HG02885 (cell line): ENCODE measurements at regions not wholly inside any gene's neighbourhood (a gene's known extent, or its start where the extent isn't known, plus 50 kb on each side); places are given as distances from the start of the nearest gene placed in this dataset.

Experiments
- ATAC-seq: cut with Tn5 transposase; IDR thresholded peaks from one replicate; pipeline ENCODE4 v1.9.1; 2021; ENCODE audit warnings: mild to moderate bottlenecking; ENCODE audit not compliant: unreplicated experiment, poor library complexity

DNA sequence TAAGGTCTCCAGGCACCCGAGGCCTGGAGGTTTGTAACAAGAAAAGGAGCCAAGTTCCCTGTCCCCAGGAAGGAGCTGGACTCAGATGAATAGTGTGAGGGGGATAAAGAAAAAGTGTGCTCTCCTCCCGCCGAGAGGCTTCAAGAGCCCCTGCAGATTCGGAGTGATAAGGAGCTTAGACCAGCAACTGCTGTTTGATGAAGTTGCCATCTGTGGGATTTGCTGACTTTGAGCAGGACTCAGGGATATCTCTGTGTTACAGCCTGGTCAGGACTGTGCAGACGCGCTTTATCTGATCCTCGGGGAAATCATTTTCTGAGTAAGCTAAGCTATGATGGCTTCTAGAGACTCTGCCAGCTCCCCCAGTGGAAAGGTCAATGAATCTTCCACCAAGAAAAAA, 1017.0 kb downstream of the TBC1D22A start:
- ATAC-seq, result no peak

DNA sequence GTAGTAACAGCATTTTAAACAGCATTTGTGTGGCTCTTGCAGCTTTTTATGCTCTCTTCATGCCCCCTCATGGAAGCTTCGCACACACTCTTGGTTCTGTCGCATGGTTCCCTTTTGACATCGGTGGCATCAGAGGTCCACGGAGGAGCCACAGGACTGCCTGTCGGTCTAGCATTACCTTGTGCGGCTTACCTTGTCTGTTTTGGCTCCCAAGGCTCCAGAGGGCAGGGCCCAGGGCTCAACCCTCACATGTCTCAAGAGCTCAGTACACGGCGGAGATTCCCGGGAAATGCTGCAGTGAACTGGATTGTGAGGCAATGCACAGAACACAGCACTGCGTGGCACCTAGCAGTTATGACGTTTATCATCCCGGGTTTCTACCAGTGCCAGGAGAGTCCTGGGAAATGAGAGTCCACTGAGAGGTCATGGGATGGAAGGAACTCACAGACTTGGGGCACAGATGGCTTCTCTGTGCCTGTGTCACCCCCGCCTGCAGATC, 1015.8 kb downstream of the TBC1D22A start:
- no peak for ATAC-seq

DNA sequence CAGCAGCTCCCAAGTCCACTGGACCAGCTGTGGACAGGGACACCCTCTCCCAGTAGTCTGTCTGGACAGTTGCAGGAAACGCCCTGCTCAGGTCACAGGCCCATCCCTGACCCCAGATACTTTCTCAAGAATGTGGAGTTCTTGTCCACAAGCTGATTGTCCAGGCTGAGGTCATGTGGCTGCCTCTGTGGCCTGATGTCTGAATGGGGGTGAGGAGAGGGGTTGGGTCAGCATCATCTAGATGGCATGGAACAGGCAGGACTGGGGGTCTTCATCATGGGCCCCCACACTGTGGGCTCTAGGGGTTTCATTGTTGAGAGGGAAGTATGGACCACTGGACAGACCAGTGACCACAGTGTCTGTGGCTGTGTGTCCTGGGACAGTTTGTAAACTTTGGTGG, 1015.0 kb downstream of the TBC1D22A start:
- ATAC-seq, result no peak

DNA sequence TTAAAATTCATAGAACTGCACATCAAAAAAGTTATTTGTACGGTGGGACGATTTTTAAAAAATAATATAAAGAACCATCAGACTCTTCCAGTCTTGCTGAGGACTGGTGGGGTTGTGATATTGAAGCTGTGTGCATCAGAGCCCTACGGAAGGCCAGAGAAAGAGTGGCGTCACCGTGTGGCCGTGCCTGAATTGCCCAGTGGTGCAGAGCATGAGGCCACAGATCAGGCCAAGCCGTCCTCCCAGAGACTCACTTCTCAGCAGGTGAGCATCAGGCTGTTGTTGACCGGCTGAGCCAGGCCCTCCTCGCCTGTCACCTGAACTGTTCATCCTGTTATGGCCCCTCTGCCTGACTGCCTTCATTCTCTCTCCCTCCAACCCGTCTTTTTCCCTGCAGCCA, 1013.9 kb downstream of the TBC1D22A start:
- no peak for ATAC-seq

DNA sequence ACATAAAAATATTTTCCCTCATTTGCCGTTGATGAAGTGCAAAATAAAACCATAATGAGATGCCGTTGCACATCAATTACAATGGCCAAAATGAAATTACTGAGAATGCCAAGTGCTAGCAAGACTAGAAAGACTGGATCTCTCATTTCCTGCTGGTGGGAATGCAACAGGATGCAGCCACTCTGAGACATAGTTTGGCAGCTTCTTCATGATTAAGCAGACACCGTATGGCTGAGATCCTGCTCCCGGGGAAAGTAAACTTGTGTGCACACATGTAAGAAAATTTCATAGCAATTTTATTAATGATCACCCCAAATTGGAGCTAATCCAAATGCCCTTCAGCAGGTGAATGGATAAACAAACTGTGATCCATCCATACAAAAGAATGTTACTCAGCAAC, 1013.2 kb downstream of the TBC1D22A start:
- no peak for ATAC-seq

DNA sequence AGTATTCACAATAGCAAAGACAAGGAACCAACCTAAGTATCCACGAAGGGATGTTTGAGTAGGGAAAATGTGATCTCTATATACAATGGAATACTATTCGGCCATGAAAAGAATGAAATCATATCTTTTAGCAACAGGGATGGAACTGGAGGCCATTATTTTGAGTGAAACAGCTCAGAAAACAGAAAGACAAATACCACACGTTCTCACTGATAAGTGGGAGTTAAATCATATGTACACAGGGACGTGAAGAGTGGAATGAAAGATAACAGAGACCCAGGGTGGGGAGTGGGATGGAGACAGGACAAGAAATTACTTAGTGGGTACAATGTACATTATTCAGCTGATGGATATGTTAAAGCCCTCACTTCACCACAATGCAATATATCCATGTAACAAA, 1012.7 kb downstream of the TBC1D22A start:
- ATAC-seq, result no peak

DNA sequence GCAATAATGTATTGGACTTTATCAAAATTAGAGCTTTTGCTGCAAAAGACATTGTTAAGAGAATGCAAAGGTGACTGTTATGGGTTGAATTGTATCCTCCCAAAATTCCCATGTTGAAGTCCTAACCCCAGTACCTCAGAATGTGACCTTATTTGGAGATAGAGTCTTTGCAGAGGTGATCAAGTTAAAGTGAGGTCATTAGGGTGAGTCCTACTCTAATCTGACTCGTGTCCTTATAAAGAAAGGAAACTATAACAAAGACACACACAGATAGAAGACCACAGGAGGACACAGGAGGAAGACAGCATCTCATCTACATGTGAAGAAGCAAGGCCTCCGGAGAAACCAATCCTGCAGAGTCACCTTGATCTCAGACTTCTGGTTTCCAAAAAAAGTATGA, 1011.2 kb downstream of the TBC1D22A start:
- ATAC-seq, result no peak

DNA sequence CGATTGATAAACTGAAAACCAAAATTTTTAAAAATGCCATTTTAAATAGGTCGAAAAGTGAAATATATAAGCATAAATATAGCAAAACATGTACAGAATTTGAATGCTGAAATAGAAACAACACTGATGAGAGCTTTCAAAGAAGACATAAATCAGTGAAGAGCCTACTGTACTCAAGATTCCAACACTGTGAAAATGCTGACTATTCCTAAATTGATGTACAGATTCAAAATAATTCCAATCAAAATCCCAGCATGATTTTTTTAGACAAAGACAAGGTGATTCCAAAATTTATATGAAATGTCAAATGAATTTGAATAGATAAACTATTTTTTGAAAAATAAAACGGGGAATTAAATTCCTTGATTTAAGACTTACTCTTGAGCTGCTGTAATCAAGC, 1010.4 kb downstream of the TBC1D22A start:
- no peak for ATAC-seq

DNA sequence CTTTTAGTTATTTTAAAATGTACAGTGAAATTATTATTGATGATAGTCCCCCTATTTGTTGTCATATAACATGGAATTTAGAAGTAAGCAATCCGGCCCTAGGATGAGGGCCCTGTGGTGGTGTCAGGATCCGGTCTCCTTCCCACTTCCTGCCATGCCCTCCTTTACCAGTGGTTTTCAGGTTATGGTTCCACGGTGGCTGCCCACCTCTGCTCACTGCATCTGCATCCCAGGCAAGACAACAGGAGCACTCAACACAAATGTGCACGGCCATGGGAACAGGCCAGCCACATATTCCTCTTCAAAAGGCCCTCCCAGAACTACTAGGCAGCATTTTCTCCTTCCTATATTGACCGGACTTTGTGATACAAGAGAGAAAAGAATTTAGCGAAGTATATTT, 1007.2 kb downstream of the TBC1D22A start:
- ATAC-seq, result no peak

DNA sequence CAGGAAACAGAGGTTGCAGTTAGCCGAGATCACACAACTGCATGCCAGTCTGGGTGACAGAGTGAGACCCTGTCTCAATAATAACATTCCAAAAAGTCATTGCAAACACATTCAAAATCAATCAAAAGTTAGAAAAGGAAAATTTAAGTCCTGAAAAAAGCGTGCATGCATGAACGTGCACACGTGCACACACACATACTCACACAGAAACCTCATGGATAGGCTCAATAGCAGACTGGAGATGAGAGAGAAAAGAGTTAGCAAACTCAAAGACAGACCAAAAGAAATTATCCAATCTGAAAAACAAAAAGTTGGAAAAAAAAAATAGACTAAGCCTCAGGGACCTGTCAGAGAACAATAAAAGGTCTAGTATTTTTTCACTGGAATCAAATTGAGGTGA, 1005.6 kb downstream of the TBC1D22A start:
- ATAC-seq, result no peak

DNA sequence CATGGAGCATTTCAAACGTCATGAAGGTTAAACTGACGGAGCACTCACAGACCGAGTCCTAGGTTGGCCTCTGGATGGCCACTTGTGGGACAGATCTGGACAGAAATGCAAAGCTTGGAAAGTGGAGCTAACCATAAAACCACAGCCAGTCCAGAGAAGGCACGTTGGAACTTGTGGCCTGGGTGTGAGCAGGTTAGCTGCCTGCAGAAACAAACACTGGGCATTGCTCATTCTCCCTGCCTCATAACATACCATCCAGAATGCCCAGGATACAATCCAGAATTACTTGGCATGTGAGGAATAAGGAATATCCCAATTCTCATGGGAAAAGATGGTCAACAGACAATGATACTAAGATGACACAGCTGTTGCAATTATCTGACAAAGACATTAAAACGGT, 1005.0 kb downstream of the TBC1D22A start:
- ATAC-seq, result no peak

DNA sequence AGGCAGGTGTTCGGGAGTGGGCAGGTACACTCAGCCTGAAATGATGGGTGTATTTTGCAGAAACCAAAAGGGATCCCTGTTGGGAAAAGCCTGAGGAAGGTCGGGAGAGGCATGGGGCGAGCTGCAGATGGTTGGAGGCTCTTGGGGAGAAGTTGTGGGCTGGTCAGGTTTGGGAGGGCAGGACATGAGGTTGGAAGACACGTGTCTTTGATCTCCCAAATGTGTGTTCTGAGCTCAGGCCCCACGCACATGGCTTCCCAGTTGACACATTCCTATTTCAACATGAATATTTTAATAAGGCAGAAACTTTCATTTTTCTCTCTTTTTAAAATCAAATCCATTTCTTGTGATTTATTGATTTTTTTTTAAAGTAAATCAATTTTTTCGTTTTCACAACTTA, 1003.3 kb downstream of the TBC1D22A start:
- no peak for ATAC-seq

DNA sequence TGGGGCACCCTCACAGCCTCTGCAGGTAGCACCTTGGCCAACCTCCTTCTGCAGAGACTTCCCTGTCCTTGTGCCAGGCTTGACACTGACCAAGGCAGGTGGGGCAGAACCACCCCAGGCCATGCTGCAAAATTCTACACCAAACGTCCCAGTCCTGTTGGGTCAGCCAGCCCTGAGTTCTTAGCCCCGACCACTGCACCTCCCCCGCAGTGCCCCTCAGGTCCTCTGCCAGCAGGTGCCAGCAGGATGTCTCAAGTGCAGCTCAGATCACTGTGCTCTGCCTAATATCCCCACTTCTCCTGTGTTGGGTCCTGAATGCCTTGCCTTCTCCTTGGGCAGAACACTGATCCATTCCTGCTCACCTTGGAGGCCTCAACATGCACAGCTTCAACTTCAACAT, 999.7 kb downstream of the TBC1D22A start:
- no peak for ATAC-seq

DNA sequence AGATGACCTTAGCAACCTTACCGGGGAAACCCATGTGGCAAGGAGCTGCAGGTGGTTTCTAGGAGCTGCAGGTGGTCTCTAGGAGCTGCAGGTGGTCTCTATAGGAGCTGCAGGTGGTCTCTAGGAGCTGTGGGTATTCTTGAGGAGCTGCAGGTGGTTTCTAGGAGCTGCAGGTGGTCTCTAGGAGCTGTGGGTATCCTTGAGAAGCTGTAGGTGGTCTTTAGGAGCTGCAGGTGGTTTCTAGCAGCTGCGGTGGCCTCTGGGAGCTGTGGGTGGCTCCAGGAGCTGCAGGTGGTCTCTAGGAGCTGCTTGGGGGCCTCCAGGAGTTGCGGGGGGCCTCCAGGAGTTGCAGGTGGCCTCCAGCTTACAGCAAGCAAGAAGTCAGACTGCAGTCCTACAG, 997.5 kb downstream of the TBC1D22A start:
- ATAC-seq, result no peak

DNA sequence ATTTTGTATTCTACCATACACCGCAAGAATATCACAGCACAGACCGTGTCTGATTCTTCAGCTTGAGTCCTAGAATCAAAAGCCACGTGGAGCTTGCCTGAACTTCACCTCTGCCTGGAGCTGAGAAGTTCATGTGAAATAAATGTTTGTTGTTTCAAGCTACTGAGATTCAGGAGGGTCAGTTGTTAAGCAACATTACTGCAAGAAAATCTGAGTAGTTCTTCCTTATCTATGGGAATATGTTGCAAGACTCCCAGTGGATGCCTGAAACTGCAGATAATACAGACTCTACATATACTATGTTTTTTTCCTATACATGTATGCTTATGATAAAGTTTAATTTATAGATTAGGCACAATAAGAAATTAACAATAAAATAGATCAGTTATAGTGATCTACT, 995.3 kb downstream of the TBC1D22A start:
- ATAC-seq, result no peak

DNA sequence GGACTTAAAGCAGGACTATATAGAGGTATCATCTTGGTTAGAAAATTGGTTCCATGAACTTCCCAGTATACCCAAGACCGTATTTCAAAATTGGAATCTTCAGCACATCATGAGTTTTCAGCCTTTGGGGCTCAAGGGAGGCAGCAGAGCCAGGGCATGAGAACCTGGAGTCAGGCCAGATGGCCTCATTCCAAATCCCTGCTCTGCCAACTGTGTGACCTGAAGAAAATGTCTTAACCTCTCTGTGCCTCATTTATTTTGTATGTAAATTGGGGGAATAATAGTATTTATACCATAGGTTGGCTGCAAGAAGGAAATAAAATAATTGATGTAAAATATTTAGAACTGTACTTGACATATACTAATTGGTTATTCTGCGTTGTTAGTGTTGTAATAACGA, 987.6 kb downstream of the TBC1D22A start:
- ATAC-seq, result no peak

DNA sequence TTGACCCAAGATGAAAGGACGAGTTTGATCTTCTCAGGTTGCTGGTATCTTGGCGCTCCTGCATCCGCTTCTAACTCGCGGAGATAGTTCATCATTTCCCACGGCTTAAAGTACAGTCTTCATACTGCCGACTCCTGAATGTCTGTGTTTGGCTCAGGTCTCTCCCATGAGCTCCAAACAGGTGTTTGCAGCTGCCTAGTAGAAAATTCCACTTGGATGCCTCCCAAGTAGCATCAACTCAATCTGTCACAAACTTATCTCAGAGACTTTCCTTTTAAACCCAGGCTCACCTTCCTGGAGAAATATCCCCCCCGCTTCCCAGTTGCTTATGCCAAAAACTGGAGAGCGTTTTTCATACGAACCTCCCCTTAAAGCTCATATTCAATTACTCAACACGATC, 986.5 kb downstream of the TBC1D22A start:
- no peak for ATAC-seq

DNA sequence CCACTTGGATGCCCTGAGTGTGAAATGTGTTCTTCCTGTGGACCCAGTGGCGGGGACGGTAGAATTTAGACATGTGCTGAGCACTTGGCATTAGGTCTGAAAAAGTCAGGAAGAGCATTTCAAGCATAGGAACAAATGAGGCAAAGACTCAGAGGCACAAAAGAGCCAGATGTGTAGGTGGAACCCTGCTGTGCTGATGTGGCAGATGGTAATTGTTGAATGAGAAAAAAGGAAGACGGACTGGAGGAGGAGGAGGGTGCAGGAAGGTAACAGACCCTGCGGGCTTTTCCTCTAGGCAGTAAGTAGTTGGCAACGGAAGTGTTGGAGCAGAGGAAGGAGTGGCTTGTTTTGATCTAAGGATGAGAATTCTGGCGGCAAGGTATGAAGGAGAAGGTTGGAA, 985.8 kb downstream of the TBC1D22A start:
- no peak for ATAC-seq

DNA sequence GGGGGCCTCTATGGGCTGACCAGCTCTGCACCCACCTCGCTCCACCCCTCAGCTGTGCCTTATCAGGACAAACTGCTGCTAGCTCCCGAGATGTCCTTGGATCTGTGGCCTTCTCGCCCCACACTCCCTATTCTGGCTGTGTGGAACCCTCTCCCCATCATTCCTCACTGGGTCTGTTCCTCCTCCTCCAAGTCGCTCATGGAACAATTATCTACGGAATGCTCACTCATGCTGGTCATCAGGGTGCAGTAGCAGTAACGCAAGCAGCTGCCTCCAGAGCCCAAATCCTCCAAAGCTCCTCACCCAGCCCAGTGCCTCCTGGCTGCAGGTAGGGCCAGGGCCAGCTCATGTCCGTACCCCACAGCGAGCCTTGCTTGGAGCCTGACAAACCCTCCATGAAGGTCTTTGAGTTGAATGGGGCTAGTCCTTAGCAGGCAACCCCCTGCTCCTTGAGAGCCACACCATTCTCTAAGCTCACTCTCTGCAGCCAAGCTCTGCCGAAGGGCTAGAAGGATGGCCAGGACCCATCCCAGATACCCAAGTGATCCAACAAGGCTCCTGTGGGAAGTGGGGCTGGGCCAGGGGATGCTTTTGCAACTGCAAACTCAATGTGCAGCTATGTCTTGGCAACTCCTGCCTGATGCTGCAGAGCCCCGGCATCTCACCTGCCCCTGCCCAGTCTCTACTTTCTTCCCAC, 977.8 kb downstream of the TBC1D22A start:
- ATAC-seq, result no peak

DNA sequence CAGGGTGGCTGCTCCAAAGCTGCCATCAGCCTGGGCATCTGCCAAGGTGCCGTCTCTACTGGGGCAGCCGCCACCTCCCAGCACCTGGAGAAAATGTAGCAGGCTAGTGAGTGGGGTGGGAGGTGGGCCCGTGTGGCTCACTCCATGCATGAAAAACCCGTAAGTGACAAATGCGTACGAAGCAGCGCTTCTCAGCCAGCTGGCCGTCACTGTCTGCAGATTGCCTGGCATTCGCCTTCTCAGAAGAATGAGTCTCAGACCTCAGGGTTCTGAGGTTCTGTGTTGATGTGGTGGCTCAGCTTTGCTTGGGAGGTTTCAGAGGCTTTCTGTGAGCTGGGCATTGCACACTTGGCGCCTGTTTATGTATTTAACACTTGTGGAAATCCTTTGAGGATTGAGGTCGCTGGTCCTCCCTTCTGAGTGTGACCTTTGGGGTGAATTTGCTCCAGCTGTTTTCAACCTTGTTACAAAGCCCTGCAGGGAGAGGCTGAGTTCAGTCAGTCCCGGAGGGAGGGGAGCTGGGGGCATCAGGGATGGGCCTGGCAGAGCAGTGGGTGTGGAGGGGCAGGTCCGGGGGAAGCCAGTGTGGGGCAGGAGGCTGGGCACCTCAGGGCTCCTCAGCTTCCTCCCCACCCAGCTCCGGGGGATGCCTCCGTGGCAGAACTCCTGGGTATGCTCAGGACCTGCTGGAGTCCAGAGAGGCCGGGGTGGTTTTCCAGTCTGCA, 977.0 kb downstream of the TBC1D22A start:
- no peak for ATAC-seq

DNA sequence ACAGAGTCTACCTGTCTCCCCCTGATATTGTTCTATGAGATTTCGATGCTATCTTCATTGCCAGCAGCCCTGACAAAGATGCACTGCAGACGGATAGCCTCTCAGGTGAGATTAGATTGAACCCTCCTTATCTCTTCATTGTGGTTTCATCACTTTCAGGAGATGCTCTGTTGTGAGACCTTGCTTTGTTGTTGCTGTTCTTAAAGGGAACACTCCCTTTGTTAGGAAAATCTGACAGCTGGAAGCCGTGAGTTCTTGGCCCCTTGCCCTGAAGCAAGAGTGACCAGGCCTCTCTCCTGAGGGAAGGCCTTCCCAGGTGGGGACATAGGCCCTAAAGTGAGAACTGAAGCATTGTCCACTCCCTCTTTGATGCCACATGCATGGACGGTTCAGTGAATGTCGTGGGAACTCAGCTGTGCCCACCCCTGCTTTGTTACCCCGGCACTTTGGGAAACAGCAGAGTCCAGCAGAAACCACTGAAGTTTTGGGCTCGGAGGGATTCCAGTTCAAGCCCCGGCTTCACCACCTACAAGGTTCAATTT, 976.1 kb downstream of the TBC1D22A start:
- no peak for ATAC-seq
